Activated T-helper 1 cell treated with anti-CD3 and anti-CD28 coated beads, Interleukin-12 subunit alpha, Interleukin-12 subunit beta, Interleukin-2, Interleukin-4 antibody, amounts not matched to agents 30 ng/mL and 10 ng/mL and 1 ng/mL, durations not matched to agents 14 hours and 24 hours and 36 hours (primary cell): ENCODE measurements at regions not wholly inside any gene's neighbourhood (a gene's known extent, or its start where the extent isn't known, plus 50 kb on each side); places are given as distances from the start of the nearest gene placed in this dataset.

Source experiments
- DNase-seq: peaks from one replicate; pipeline ENCODE4 v3.0.0; 2021; ENCODE audit warnings: low spot score
- H3K27ac Mint-ChIP-seq: one replicate; pipeline ENCODE4 v1.8.0; 2021; ENCODE audit warnings: mild to moderate bottlenecking, mixed read lengths
- H3K27me3 Mint-ChIP-seq: one replicate; pipeline ENCODE4 v1.8.0; 2022; ENCODE audit warnings: mild to moderate bottlenecking, moderate library complexity, mixed read lengths; ENCODE audit not compliant: insufficient read depth
- H3K36me3 Mint-ChIP-seq: one replicate; pipeline ENCODE4 v1.8.0; 2021; ENCODE audit warnings: low read depth, mixed read lengths
- H3K4me1 Mint-ChIP-seq: one replicate; pipeline ENCODE4 v1.8.0; 2021; ENCODE audit warnings: low read depth, mixed read lengths
- H3K4me3 Mint-ChIP-seq: one replicate; pipeline ENCODE4 v1.8.0; 2021; ENCODE audit warnings: mild to moderate bottlenecking, moderate library complexity, mixed read lengths
- H3K9me3 Mint-ChIP-seq: one replicate; pipeline ENCODE4 v1.8.0; 2021; ENCODE audit warnings: mixed read lengths
- intact Hi-C: fragments of 100-400 bp; cut with micrococcal nuclease; formaldehyde crosslinking; loops from one replicate; pipeline ENCODE4 v1.15.1; 2024

DNA sequence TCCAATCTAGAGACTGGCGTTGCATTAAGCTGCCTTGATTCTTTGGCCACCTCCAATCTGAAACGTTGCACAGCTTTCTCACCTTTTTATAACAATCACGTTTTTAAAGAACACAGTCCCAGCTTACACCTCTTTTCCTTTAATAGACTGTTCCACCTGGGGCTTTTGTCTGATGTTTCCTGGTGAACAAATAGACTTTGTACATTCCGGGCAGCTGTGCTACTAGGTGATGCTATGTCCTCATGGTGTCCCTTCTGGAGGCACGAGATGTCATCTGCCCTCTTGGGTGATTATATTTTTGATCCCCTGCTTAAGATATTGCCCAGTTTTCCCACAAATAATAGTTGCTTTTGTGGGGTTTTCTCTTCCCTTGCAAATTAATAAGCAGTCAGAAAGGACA lies 225.5 kb downstream of the SOX9 start:
- Mint-ChIP-seq H3K36me3 (no peaks in the 10 kb centered on the region), H3K4me1 (no peaks in the 10 kb centered on the region), H3K27me3 (no peaks in the 10 kb centered on the region), H3K27ac (no peak overlapping the region), H3K4me3 (no peak overlapping the region), H3K9me3 (peaks cover 4% of the 10 kb centered on the region)
- intact Hi-C loops, result no loop called here
- no peak for DNase-seq

DNA sequence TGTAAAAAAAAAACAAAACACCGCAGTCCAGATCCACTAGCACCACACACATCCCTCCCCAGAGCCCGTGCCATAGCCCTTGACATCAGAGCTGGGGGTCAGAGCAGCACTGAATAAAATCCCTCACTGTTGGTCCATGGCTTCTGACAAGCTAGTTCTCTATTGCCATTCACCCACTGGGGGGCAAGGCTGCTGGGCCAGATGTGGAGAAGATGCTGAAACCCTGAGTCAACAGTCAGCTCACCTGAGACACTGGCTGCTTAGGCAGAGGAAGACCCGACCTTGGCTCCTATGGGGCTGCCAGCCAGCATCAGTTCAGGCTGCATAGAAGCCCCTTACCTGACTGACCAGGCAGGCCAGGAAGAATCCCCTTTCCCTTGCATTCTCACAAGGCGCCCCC lies 228.2 kb downstream of the SOX9 start:
- H3K27me3 Mint-ChIP-seq, result no peaks in the 10 kb centered on the region
- no peaks in the 10 kb centered on the region for H3K36me3 Mint-ChIP-seq
- H3K4me1 Mint-ChIP-seq, result no peaks in the 10 kb centered on the region
- peaks cover 4% of the 10 kb centered on the region for H3K9me3 Mint-ChIP-seq
- intact Hi-C loops, result no loop called here
- H3K4me3 Mint-ChIP-seq, result no peak overlapping the region
- H3K27ac Mint-ChIP-seq, result no peak overlapping the region
- DNase-seq, result no peak

DNA sequence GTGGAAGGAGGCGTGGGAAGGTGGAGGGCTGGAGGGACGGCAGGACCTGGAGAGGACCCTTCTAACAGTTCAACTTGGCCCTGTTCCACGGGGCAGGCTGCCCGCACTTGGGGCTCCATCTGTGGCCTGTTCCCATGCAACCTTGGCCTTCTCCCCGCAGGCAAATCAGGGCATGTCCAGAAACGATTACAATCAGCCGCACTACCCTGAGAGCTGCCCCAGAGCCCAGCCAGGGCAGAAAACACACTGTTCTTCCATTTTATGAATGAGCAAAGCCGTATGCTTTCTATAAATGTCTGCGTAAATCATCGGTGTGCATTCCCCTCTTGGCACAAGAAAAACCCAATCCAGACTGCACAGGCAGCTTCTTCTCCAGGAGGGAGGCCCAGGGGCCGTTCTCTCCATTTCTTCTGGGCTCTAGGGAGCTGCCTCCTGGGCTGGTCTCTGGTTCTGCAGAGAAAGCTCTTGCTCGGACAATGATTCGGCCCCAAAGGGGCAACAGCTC lies 228.7 kb downstream of the SOX9 start:
- peaks cover 4% of the 10 kb centered on the region for H3K9me3 Mint-ChIP-seq
- no peaks in the 10 kb centered on the region for H3K36me3 Mint-ChIP-seq
- H3K4me3 Mint-ChIP-seq, result no peak overlapping the region
- no peak overlapping the region for H3K27ac Mint-ChIP-seq
- DNase-seq, result no peak
- intact Hi-C loops, result no loop called here
- no peaks in the 10 kb centered on the region for H3K27me3 Mint-ChIP-seq
- no peaks in the 10 kb centered on the region for H3K4me1 Mint-ChIP-seq

GRCh38 chr17:72350073-72350472 lies 229.3 kb downstream of the SOX9 start:
- Mint-ChIP-seq H3K36me3 (no peaks in the 10 kb centered on the region), H3K9me3 (peaks cover 3% of the 10 kb centered on the region), H3K4me3 (no peak overlapping the region), H3K4me1 (no peaks in the 10 kb centered on the region), H3K27ac (no peak overlapping the region), H3K27me3 (no peaks in the 10 kb centered on the region)
- intact Hi-C loops, result no loop called here
- no peak for DNase-seq

DNA sequence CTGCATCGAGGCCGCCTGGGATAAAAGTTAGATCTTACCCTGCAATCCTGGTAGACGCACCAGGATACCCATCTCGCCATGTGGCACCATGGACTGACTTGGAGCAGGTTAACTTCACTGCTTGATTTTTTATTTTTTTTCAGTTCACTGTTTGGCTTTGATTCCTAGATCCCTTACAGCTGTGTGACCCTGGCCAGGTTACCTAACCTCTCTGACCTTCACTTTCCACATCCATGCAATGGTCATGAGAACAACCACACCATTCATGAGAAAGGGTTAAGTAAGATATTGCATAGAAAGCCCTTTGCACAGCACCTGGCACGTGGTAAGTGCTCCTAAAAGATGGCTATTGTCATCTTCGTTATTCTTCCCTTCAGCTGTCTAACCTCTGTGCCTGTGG lies 230.5 kb downstream of the SOX9 start:
- no peak for DNase-seq
- no peaks in the 10 kb centered on the region for H3K4me1 Mint-ChIP-seq
- no peak overlapping the region for H3K4me3 Mint-ChIP-seq
- H3K9me3 Mint-ChIP-seq, result no peaks in the 10 kb centered on the region
- intact Hi-C loops, result no loop called here
- no peaks in the 10 kb centered on the region for H3K27me3 Mint-ChIP-seq
- H3K27ac Mint-ChIP-seq, result no peak overlapping the region
- H3K36me3 Mint-ChIP-seq, result no peaks in the 10 kb centered on the region

GRCh38 chr17:72351884-72352346 lies 231.1 kb downstream of the SOX9 start:
- Mint-ChIP-seq H3K9me3 (no peaks in the 10 kb centered on the region), H3K36me3 (no peaks in the 10 kb centered on the region), H3K27ac (no peak overlapping the region), H3K4me3 (no peak overlapping the region), H3K4me1 (no peaks in the 10 kb centered on the region), H3K27me3 (no peaks in the 10 kb centered on the region)
- DNase-seq, result no peak
- intact Hi-C loops, result no loop called here

GRCh38 chr17:72353502-72353901 lies 232.7 kb downstream of the SOX9 start:
- Mint-ChIP-seq H3K27ac (no peak overlapping the region), H3K27me3 (no peaks in the 10 kb centered on the region), H3K36me3 (no peaks in the 10 kb centered on the region), H3K9me3 (no peaks in the 10 kb centered on the region), H3K4me3 (no peak overlapping the region), H3K4me1 (no peaks in the 10 kb centered on the region)
- intact Hi-C loops, result no loop called here
- DNase-seq, result no peak

DNA sequence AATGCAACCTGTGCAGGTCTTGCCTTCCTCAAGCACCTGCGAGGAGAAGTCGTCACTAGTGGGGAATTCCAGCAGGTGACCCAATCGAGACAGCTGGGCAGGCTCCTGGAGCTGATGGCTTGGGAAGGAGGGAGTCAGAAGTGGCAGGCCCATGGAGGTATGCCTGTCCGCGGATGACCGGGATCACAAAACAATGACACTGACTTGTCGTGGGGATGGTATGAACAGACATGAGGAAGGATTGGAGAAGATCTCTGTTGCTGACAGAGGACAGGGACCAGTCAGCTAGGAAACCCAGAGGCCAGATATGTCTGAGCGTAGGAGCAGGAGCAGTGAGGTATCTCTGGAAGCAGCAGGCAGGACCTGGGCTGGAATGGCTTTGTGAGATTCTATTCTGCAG lies 233.3 kb downstream of the SOX9 start:
- intact Hi-C loops, result no loop called here
- H3K36me3 Mint-ChIP-seq, result no peaks in the 10 kb centered on the region
- H3K27ac Mint-ChIP-seq, result no peak overlapping the region
- no peak for DNase-seq
- H3K4me1 Mint-ChIP-seq, result no peaks in the 10 kb centered on the region
- H3K9me3 Mint-ChIP-seq, result no peaks in the 10 kb centered on the region
- no peaks in the 10 kb centered on the region for H3K27me3 Mint-ChIP-seq
- H3K4me3 Mint-ChIP-seq, result no peak overlapping the region

GRCh38 chr17:72357764-72358365 lies 237.0 kb downstream of the SOX9 start:
- Mint-ChIP-seq H3K36me3 (no peaks in the 10 kb centered on the region), H3K9me3 (no peaks in the 10 kb centered on the region), H3K27me3 (peaks cover 2% of the 10 kb centered on the region), H3K27ac (no peak overlapping the region), H3K4me1 (no peaks in the 10 kb centered on the region), H3K4me3 (no peak overlapping the region)
- intact Hi-C loops, result no loop called here
- no peak for DNase-seq

DNA sequence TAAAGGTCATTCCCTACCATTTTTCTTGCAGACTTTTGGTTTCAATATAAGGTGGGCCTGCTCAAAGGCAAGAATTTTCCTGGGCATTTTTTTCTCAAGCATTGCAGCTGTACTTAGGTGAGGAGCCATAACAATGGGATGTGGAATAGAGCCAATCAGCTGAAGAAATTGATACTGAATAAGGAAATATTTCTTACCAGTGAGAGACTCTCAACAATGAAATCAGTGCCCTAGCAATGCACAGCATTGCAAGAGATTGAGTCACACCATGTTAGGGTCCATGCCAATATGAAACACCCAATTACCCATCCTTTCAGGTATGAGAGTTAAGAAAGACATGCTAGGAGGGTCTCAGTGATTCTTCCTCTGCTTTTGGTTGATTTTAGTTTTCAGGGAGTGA lies 237.6 kb downstream of the SOX9 start:
- no peaks in the 10 kb centered on the region for H3K9me3 Mint-ChIP-seq
- no peaks in the 10 kb centered on the region for H3K36me3 Mint-ChIP-seq
- no peak overlapping the region for H3K4me3 Mint-ChIP-seq
- intact Hi-C loops, result no loop called here
- peaks cover 2% of the 10 kb centered on the region for H3K27me3 Mint-ChIP-seq
- H3K4me1 Mint-ChIP-seq, result no peaks in the 10 kb centered on the region
- DNase-seq, result no peak
- H3K27ac Mint-ChIP-seq, result no peak overlapping the region

GRCh38 chr17:72359274-72359673 lies 238.5 kb downstream of the SOX9 start:
- intact Hi-C loops, result no loop called here
- Mint-ChIP-seq H3K36me3 (no peaks in the 10 kb centered on the region), H3K9me3 (no peaks in the 10 kb centered on the region), H3K4me1 (no peaks in the 10 kb centered on the region), H3K4me3 (no peak overlapping the region), H3K27me3 (peaks cover 2% of the 10 kb centered on the region), H3K27ac (no peak overlapping the region)
- no peak for DNase-seq

DNA sequence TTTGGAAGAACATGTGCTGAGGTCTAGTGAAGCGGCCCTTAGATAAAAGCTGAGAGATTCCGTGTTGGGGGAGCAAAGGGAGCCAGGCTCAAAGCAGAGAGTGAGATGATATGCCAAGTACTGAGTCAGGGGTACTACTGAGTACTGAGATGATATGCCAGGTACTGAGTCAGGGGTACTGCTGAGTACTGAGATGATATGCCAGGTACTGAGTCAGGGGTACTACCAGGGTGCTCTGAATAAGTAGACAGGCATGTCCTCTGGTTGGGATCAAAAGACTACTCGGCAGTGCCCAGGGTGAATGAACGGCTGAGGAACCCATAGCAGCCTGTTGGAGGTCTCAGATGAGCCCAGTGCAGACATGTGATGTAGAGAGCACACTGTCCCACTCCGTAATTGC lies 239.0 kb downstream of the SOX9 start:
- H3K36me3 Mint-ChIP-seq, result no peaks in the 10 kb centered on the region
- H3K27ac Mint-ChIP-seq, result no peak overlapping the region
- intact Hi-C loops, result no loop called here
- H3K4me3 Mint-ChIP-seq, result no peak overlapping the region
- H3K4me1 Mint-ChIP-seq, result no peaks in the 10 kb centered on the region
- H3K27me3 Mint-ChIP-seq, result peaks cover 2% of the 10 kb centered on the region
- H3K9me3 Mint-ChIP-seq, result no peaks in the 10 kb centered on the region
- no peak for DNase-seq

GRCh38 chr17:72360386-72360940 lies 239.6 kb downstream of the SOX9 start:
- H3K4me1 Mint-ChIP-seq, result no peaks in the 10 kb centered on the region
- peaks cover 2% of the 10 kb centered on the region for H3K27me3 Mint-ChIP-seq
- no peaks in the 10 kb centered on the region for H3K36me3 Mint-ChIP-seq
- H3K9me3 Mint-ChIP-seq, result no peaks in the 10 kb centered on the region
- DNase-seq, result no peak
- H3K4me3 Mint-ChIP-seq, result no peak overlapping the region
- intact Hi-C loops, result no loop called here
- no peak overlapping the region for H3K27ac Mint-ChIP-seq

DNA sequence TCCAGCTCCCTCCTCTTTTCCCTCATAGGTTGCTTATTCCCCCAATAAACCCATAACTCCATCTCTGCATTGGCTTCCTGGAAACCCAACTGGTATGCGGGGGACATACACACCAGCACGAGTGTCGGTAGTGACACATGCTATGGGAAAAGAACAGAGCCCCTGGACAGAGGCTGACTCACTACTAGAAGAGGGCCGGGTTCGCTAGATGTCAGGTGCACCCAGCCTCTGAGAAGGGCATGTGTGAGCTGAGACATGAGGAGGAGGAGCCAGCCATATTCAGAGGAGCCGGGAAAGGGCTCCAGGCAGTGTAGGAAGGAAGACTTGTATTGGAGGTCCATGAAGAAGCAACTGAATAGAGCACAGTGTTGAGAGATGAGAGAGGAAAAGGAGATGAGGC lies 241.1 kb downstream of the SOX9 start:
- Mint-ChIP-seq H3K36me3 (no peaks in the 10 kb centered on the region), H3K4me1 (no peaks in the 10 kb centered on the region), H3K9me3 (no peaks in the 10 kb centered on the region), H3K27me3 (peaks cover 2% of the 10 kb centered on the region), H3K4me3 (no peak overlapping the region), H3K27ac (no peak overlapping the region)
- no peak for DNase-seq
- intact Hi-C loops, result no loop called here
